Tibial nerve (tissue), 3 donors: ENCODE measurements at regions not wholly inside any gene's neighbourhood (a gene's known extent, or its start where the extent isn't known, plus 50 kb on each side); places are given as distances from the start of the nearest gene placed in this dataset.
"Not testable (repeated sequence)": the region's sequence is repeated elsewhere in the genome, so short reads cannot be mapped to it uniquely, and the experiment has no call there.

Source experiments
- CTCF ChIP-seq, 5 experiments: fragments of 200-600 bp in 3 of 5; fragments of 450-650 bp in 2 of 5; sonication (generic) in 3 of 5; IDR thresholded peaks; one replicate each; pipeline ENCODE4 v1.5.1; 2016 to 2019; ENCODE audit warnings: antibody characterized with exemption in 5 of 5, mild to moderate bottlenecking in 3 of 5, moderate library complexity in 2 of 5
- POLR2A ChIP-seq, 2 donors: fragments of 450-650 bp; IDR thresholded peaks; one replicate each; pipeline ENCODE4 v1.6.1; 2017; ENCODE audit warnings: antibody characterized with exemption in 2 of 2, mild to moderate bottlenecking in 2 of 2, moderate library complexity in 2 of 2

DNA sequence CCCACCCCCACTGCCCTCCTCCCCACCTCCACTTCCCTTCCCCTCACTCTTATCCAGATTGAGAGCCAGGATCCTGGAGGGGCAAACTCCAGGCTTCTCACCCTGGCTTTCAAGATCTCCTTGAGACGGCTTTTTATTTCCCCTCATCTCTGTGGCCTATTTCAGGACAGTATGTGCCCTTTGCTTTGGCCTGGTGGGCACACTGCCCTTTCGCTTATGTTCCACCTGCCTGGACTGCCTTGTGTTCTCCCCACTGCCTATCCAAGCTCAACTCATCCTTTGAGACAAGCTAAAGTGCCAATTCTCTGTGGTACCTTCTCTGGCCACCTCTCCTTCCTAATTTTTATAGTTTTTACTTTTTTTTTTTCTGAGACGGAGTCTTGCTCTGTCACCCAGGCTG is 95.9 kb upstream of the SEC22B start:
- TF ChIP-seq CTCF, POLR2A (IDR thresholded peaks at IDR 0.05): not testable (repeated sequence)
